ENCODE measurements at regions not wholly inside any gene's neighbourhood (a gene's known extent, or its start where the extent isn't known, plus 50 kb on each side); places are given as distances from the start of the nearest gene placed in this dataset.

GRCh38 chr5:107269678-107270077 is 401.1 kb downstream of the EFNA5 start:
- DNase-seq (ENCODE audit: extremely low read depth in 1 of 11, low read depth in 9 of 11, low spot score in 4 of 11), result no peak

- no peak for DNase-seq (ENCODE audit: extremely low read depth in 1 of 11, low read depth in 9 of 11, low spot score in 4 of 11)
These were observed 401.5 kb downstream of the EFNA5 start for GRCh38 chr5:107269256-107269655.

- no peak for DNase-seq (ENCODE audit: extremely low read depth in 1 of 11, low read depth in 9 of 11, low spot score in 4 of 11)
These were observed 402.5 kb downstream of the EFNA5 start for GRCh38 chr5:107268241-107268640.

GRCh38 chr5:107266100-107266499 is 404.6 kb downstream of the EFNA5 start:
- no peak for DNase-seq (ENCODE audit: extremely low read depth in 1 of 11, low read depth in 9 of 11, low spot score in 4 of 11)

GRCh38 chr5:107265193-107265592 is 405.5 kb downstream of the EFNA5 start:
- DNase-seq (ENCODE audit: extremely low read depth in 1 of 11, low read depth in 9 of 11, low spot score in 4 of 11), result no peak

GRCh38 chr5:107263387-107264018 is 407.2 kb downstream of the EFNA5 start:
- DNase-seq (ENCODE audit: extremely low read depth in 1 of 11, low read depth in 9 of 11, low spot score in 4 of 11), result no peak

GRCh38 chr5:107257885-107258520 is 412.7 kb downstream of the EFNA5 start:
- DNase-seq (ENCODE audit: extremely low read depth in 1 of 11, low read depth in 9 of 11, low spot score in 4 of 11), result no peak

GRCh38 chr5:107254902-107255234 is 415.9 kb downstream of the EFNA5 start:
- DNase-seq (ENCODE audit: extremely low read depth in 1 of 11, low read depth in 9 of 11, low spot score in 4 of 11), result no peak

- no peak for DNase-seq (ENCODE audit: extremely low read depth in 1 of 11, low read depth in 9 of 11, low spot score in 4 of 11)
These were observed 416.4 kb downstream of the EFNA5 start for GRCh38 chr5:107254214-107254901.

- peak in 9 of 11 donors; percentile 16 to 73 (median 33) for DNase-seq (ENCODE audit: extremely low read depth in 1 of 11, low read depth in 9 of 11, low spot score in 4 of 11)
These were observed 417.5 kb downstream of the EFNA5 start for GRCh38 chr5:107253246-107253645.

GRCh38 chr5:107251151-107251550 is 419.6 kb downstream of the EFNA5 start:
- no peak for DNase-seq (ENCODE audit: extremely low read depth in 1 of 11, low read depth in 9 of 11, low spot score in 4 of 11)

GRCh38 chr5:107248066-107248695 is 422.6 kb downstream of the EFNA5 start:
- peak in 2 of 11 donors; percentile 14 to 22 for DNase-seq (ENCODE audit: extremely low read depth in 1 of 11, low read depth in 9 of 11, low spot score in 4 of 11)

GRCh38 chr5:107247427-107247826 is 423.3 kb downstream of the EFNA5 start:
- DNase-seq (ENCODE audit: extremely low read depth in 1 of 11, low read depth in 9 of 11, low spot score in 4 of 11), result no peak

- no peak for DNase-seq (ENCODE audit: extremely low read depth in 1 of 11, low read depth in 9 of 11, low spot score in 4 of 11)
These were observed 427.5 kb downstream of the EFNA5 start for GRCh38 chr5:107243220-107243579.

- no peak for DNase-seq (ENCODE audit: extremely low read depth in 1 of 11, low read depth in 9 of 11, low spot score in 4 of 11)
These were observed 428.1 kb downstream of the EFNA5 start for GRCh38 chr5:107242411-107243219.

- DNase-seq (ENCODE audit: extremely low read depth in 1 of 11, low read depth in 9 of 11, low spot score in 4 of 11), result no peak
These were observed 428.9 kb downstream of the EFNA5 start for GRCh38 chr5:107241841-107242240.

- DNase-seq (ENCODE audit: extremely low read depth in 1 of 11, low read depth in 9 of 11, low spot score in 4 of 11), result no peak
These were observed 435.6 kb downstream of the EFNA5 start for GRCh38 chr5:107235167-107235566.

- no peak for DNase-seq (ENCODE audit: extremely low read depth in 1 of 11, low read depth in 9 of 11, low spot score in 4 of 11)
These were observed 437.9 kb downstream of the EFNA5 start for GRCh38 chr5:107232788-107233187.

GRCh38 chr5:107232293-107232692 is 438.4 kb downstream of the EFNA5 start:
- DNase-seq (ENCODE audit: extremely low read depth in 1 of 11, low read depth in 9 of 11, low spot score in 4 of 11), result no peak
